ENCODE measurements at regions not wholly inside any gene's neighbourhood (a gene's known extent, or its start where the extent isn't known, plus 50 kb on each side); places are given as distances from the start of the nearest gene placed in this dataset.

DNA sequence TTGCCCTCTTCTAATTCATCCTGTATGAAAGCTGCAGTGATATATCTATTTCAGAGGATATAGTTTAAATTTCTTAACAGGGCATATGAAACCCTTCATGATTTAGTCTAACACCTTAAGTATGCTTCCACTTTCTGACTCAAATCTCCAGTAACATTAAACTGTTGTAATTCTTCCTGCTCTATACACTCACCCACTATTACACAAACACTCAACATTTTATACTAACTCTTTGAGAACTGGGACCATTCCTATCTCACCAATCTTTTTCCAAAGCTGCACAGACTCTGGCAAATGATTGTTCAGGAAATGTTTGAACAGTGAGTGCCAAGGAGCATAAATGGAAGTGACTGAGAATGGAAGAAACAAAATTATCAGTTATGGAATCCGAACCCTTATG is 560.4 kb upstream of the DPPA4 start:
- no peak for DNase-seq (ENCODE audit: low read depth in 4 of 4, low spot score in 3 of 4)

GRCh38 chr3:109899925-109900324 is 562.6 kb upstream of the DPPA4 start:
- DNase-seq (ENCODE audit: low read depth in 4 of 4, low spot score in 3 of 4) = no peak

DNA sequence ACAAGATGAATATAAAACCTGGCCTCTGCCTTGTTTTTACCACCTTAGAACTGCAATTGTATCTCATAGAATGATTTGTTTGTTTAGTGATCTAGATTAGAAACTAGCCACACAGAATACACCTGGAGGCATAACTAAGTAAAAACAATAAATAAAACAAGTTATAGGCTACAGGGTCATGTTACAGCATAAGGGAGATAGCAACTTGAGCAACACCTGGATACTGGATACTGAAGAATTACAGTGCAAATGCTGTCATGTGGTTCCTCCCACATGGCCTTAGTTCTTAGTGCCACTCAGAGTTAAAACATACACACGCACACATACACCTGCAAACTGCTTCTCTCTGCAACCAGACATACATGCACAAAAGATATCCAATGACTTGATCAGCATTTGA is 563.4 kb upstream of the DPPA4 start:
- no peak for DNase-seq (ENCODE audit: low read depth in 4 of 4, low spot score in 3 of 4)

- DNase-seq (ENCODE audit: low read depth in 4 of 4, low spot score in 3 of 4) = no peak
Measured at GRCh38 chr3:109902549-109902948, 565.2 kb upstream of the DPPA4 start.

DNA sequence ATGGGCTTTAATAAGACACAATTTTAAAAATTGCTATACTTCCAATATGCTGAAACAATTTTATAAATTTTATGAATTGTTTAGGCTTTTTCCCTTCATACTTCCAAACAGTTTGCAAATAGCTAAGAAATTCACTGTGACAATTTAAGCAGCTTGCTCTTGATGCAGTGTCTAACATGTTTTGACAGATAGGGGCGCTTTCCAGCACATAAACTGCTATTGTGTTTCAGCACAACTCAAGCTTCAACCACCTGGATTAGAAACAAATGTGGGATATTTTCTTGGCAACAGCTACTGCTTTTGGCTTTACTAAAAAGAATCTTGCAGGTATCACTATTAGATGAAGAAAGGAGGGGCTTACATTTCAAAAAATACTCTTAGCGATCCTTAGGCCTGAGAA is 565.8 kb upstream of the DPPA4 start:
- DNase-seq (ENCODE audit: low read depth in 4 of 4, low spot score in 3 of 4) = no peak

DNA sequence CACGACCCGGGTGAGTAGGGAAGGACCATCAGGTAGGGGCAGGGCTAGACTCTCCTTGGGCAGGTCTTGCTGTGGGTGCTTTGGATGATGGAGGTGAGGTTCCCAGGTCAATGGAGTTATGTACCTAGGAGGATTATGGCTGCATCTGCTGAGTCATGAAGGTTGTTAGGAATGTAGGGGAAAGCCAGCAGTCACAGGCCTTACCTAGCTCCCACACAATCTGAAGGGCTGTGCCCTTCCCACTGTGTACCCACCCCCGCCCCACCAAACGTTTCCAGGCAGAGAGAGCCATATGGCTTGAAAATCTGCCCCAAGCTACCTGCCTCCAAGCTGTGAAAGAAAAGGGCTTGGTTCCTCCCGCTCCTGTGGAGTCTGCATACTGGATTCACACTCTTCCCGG is 573.4 kb upstream of the DPPA4 start:
- DNase-seq (ENCODE audit: low read depth in 4 of 4, low spot score in 3 of 4) = no peak

DNA sequence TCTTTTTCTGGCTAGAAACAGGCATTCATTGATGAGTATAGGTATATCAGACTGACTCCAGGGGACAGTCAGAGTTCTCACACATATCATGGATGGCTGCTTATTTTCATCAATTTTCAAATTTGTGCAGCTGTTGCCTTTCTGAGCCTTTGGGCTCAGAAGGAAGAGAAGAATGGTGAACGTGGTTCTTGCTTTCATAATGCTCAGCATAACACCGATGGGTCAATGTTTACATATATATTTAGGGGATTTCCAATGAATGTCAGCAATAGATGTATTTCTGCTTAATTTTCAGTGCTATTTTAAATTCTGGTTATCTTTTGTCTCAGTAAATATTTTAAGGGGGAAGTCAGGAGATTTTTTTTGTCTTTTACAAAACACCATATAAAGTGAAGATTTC is 581.4 kb upstream of the DPPA4 start:
- no peak for DNase-seq (ENCODE audit: low read depth in 4 of 4, low spot score in 3 of 4)

DNA sequence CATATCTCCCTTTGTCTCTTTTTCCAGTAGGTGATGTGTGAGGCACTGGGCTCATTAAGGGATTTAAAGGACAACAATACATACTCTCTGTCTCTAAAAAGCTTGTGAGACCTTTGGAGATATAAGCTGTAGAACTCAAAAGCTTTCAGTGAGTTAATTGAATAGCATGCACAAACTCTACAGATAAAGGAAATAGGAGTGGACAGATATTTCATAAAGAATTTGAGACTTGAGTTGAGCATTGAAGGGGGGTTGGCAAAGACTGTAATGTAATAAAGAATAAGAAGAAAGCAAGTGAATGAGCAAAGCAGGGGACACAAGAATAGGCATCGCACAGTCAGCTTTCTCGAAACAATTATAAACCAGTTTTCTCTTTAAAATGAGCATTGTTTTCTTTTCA is 583.4 kb upstream of the DPPA4 start:
- DNase-seq (ENCODE audit: low read depth in 4 of 4, low spot score in 3 of 4) = no peak

GRCh38 chr3:109921509-109921908 is 584.2 kb upstream of the DPPA4 start:
- DNase-seq (ENCODE audit: low read depth in 4 of 4, low spot score in 3 of 4) = no peak

GRCh38 chr3:109922856-109923255 is 585.5 kb upstream of the DPPA4 start:
- no peak for DNase-seq (ENCODE audit: low read depth in 4 of 4, low spot score in 3 of 4)

GRCh38 chr3:109923431-109923830 is 586.1 kb upstream of the DPPA4 start:
- no peak for DNase-seq (ENCODE audit: low read depth in 4 of 4, low spot score in 3 of 4)

- DNase-seq (ENCODE audit: low read depth in 4 of 4, low spot score in 3 of 4) = no peak
Measured at GRCh38 chr3:109924196-109924595, 586.9 kb upstream of the DPPA4 start.

GRCh38 chr3:109926376-109926775 is 589.0 kb upstream of the DPPA4 start:
- no peak for DNase-seq (ENCODE audit: low read depth in 4 of 4, low spot score in 3 of 4)

DNA sequence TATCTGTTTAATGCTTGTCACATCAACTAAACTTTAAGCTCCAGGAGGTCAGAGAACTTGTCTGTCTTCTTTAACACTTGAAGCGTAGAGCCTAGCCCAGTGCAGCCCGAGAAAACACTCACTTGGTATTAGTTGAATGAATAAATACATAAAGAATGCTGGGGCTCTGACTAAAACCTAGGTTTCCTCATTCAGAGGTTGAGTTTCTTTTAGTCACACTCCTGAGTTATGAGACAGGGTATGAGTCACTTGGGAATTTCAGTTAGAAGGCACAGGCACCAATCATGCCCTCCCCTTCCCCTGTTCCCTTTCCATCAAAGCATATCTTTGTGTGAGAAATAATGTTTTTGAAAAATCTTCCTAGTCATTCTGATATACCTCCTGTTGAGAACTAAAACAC is 589.8 kb upstream of the DPPA4 start:
- no peak for DNase-seq (ENCODE audit: low read depth in 4 of 4, low spot score in 3 of 4)

DNA sequence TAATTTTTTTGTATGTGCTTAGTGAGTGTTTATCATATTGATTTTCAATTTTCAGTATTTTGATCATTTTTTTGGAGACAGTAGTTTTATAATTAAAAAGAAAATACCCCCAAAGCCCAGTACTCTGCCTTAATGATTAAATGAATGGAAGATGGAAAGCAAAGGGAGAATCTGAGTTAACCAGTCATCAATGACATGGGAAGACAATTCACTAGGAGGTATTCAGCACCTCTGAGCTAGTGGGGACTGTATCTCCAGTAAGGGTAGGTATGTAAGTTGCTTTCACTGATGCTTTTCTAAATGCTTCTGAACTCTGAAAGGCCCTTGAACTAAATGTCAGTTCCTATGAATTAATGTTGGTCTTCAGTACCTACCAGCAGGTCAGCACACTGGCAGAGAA is 590.4 kb upstream of the DPPA4 start:
- DNase-seq (ENCODE audit: low read depth in 4 of 4, low spot score in 3 of 4) = no peak

DNA sequence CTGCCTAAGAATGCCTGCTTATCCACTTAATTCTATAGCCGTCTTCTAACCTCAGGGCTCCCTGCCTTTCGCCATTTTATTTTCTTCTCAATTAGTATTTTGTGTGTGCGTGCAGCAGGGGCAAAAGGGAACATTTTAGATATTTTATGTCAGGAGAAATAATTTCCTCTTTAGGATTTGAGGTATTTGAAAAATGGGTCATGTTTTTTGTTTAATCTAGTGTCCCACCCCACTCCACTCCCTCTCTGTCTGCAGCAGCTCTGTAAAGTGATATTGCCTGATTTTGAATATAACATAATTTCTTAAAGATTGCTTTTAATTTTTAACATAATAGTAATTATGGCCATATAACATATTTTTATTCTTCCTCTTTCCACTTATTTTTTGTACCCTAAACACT is 593.2 kb upstream of the DPPA4 start:
- no peak for DNase-seq (ENCODE audit: low read depth in 4 of 4, low spot score in 3 of 4)

DNA sequence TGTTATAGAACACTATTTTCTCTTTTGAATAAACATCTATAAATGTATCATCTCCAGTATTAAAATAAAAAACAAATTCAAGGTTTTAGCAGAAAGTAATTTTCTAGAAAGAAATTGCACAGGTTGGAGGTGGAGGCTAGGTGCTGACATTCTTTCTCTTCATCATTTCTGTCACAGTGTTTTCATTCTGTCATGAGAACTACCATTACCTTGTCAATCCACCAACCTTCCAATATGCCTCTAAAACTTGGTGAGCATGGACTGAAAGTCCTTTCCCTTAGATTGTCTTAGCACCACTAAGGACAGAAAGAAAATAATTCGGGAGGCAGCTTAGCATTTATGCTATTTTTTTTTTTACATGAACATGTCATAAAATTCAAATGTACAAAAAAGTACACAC is 596.2 kb upstream of the DPPA4 start:
- DNase-seq (ENCODE audit: low read depth in 4 of 4, low spot score in 3 of 4) = no peak

DNA sequence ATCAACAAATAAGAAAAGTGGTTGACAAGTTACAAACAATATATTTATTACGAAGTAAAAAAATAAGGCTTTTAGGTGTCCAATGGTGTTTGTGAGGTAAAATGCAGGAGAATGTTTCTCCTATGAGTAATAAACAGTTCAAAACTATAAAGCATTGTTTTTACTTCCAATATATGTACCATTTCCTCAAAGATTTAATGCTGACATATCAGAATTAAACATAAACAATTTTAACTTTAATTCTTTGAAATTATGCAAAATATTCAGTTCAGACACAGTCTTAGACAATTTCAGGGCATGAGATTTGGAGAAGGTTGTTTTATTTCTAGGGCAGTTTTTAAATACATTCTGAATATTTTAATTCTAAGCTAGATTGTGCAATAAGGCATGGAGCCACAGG is 602.5 kb upstream of the DPPA4 start:
- no peak for DNase-seq (ENCODE audit: low read depth in 4 of 4, low spot score in 3 of 4)

DNA sequence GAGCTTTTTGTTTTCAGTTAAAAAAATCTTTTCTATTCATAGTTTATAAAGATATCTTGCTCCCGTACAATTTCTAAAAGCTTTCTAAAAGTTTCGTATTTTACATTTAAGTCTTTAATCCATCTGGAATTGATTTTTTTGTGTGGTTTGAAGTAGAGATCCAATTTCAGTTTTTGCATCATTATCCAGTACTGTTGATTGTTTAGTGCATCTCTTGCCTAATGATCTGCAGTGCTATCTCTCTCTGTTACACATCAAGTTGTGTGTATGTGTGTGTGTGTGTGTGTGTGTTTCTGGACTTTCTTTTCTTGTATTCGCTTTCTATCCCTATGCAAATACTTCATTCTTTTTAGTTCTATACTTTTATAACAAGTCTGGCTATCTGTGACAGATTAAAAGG is 605.8 kb upstream of the DPPA4 start:
- no peak for DNase-seq (ENCODE audit: low read depth in 4 of 4, low spot score in 3 of 4)

DNA sequence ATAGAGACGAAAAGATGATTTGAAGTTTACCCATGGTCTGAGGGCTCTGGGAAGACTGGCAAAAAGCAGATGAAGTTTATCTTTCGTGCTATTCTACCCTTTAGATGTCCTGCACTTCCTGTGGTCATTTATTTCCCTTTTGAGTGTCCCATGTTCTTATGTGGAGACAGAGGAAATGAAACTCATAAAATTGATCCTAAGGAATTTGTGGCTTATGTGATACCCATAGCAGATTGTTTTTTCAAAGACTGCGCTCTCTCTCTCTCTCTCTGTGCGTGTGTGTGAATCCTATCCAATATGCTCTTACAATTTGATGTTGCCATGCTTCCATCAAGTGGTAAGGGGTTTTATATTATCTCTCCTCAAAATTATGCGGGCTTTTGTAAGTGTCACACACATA is 607.5 kb upstream of the DPPA4 start:
- DNase-seq (ENCODE audit: low read depth in 4 of 4, low spot score in 3 of 4) = no peak

DNA sequence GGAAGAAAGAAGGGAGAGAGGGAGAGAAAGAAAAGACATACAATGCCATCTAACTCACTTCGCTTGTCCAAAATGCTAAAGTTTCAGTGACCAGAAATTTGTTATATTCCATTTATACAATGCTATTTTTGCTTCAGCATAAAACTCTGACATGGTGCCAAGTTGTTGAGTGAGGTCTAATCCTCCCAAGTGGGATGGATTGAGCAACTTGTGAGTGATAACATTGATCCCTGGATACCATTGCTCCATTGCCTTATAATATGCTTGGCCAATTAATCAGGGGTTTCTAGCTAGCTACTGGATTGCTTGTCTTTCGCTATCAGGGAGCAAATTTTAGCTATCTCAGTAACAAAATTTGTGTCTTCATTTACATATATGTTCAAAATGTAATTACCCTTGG is 615.6 kb upstream of the DPPA4 start:
- no peak for DNase-seq (ENCODE audit: low read depth in 4 of 4, low spot score in 3 of 4)

- no peak for DNase-seq (ENCODE audit: low read depth in 4 of 4, low spot score in 3 of 4)
Measured at GRCh38 chr3:109963831-109964230, 626.5 kb upstream of the DPPA4 start.

GRCh38 chr3:109973733-109974132 is 636.4 kb upstream of the DPPA4 start:
- no peak for DNase-seq (ENCODE audit: low read depth in 4 of 4, low spot score in 3 of 4)

DNA sequence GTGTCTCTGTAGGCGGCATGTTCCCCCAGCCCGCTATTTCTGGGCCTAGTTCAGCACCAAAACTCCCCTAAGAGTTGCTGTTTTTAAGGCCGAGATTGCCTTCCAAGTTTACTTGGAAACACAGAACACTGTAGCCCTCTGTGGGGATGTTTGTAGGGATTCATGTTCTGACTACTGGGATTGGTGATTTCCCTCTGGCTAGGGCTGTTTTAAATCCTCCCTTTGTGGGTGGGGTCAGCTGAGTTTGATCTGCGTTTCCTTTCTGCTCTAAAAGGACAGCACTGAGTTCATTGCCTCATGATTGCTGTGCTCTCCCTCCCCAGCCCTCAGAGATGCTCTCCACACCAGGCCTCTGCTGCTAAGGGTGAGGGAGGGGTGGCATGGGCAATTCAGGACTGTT is 640.6 kb upstream of the DPPA4 start:
- DNase-seq (ENCODE audit: low read depth in 4 of 4, low spot score in 3 of 4) = no peak

Measured in right renal pelvis (tissue), 4 donors.